HG03457 (cell line): ENCODE measurements at regions not wholly inside any gene's neighbourhood (a gene's known extent, or its start where the extent isn't known, plus 50 kb on each side); places are given as distances from the start of the nearest gene placed in this dataset.
"Not testable (repeated sequence)": the region's sequence is repeated elsewhere in the genome, so short reads cannot be mapped to it uniquely, and the experiment has no call there.

Source experiments
- ATAC-seq: cut with Tn5 transposase; IDR thresholded peaks from one replicate; pipeline ENCODE4 v1.9.1; 2021; ENCODE audit warnings: moderate number of reproducible peaks; ENCODE audit not compliant: unreplicated experiment

DNA sequence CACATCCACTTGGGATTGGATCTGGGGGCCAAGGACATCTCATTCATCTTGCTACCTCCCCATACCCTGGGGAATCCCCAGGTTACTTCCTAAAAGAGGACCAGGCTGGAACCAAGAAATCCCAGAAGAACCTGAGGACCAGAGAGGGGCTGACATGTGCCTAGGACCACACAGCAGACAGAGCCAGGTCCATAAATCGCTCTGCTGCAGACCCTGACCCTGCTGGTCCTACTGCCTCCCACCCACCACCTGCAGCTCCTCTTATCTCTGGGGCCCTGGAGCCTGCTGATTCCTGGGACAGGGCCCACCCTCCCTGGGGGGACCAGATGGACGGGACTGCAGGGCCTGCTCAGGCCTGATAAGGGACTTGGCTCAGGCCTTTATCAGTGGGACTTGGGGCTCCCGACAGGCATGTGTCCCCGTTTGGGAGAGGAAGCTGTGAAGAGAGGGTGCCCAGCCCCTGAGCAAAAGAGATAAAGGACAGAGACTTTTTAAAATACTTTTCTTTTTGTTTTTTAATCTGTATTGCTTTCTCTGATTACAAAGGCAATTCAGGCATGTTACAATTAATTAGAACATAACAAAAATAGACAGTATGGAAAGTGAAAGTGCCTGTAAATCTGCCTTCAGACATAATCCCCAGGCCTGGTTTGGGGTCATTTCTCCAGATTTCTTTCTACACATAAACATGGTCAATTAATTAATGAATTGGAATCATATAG is 101.3 kb upstream of the LARP1 start:
- no peak for ATAC-seq

- ATAC-seq = no peak
Measured at GRCh38 chr5:154653418-154653763, 101.8 kb upstream of the LARP1 start.

- no peak for ATAC-seq
Measured at GRCh38 chr5:154652746-154653417, 102.3 kb upstream of the LARP1 start.

- ATAC-seq = not testable (repeated sequence)
Measured at GRCh38 chr5:154651795-154652194, 103.4 kb upstream of the LARP1 start.

GRCh38 chr5:154648706-154649105 is 106.5 kb upstream of the LARP1 start:
- no peak for ATAC-seq

- no peak for ATAC-seq
Measured at GRCh38 chr5:154648229-154648628, 106.9 kb upstream of the LARP1 start.

- ATAC-seq = no peak
Measured at GRCh38 chr5:154647761-154648145, 107.4 kb upstream of the LARP1 start.

GRCh38 chr5:154647114-154647760 is 107.9 kb upstream of the LARP1 start:
- no peak for ATAC-seq

GRCh38 chr5:154646745-154647113 is 108.4 kb upstream of the LARP1 start:
- no peak for ATAC-seq

DNA sequence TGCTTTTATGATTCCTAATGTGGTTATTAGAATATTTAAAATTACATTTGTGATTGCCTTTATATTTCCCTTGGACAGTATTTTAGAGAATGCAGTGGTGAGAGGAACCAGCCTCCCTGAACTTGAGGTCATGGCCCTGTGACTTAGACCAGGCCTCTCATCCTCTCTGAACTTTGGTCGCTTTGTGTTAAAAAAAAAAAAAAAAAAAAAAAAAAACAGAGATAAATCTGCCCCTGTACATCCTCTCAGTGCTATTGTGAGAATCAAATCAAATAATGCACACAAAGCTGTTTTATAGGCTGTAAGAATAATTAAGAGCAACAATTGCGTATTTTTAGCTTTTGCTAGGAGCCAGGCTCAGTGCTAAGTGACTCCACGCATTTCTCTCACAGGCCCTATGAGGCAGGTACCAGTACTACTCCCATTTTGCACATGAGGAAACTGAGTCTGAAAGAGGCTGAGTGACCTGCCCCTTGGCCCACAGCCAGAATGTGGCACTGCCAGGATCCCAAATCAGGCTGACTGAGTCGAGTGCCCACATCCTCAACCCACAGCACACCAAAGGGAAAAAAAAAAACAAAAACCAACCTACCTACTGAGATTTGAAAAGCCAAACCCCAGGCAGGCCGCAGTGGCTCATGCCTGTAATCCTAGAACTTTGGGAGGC is 110.3 kb upstream of the LARP1 start:
- ATAC-seq = no peak

- ATAC-seq = no peak
Measured at GRCh38 chr5:154642499-154643245, 112.5 kb upstream of the LARP1 start.

DNA sequence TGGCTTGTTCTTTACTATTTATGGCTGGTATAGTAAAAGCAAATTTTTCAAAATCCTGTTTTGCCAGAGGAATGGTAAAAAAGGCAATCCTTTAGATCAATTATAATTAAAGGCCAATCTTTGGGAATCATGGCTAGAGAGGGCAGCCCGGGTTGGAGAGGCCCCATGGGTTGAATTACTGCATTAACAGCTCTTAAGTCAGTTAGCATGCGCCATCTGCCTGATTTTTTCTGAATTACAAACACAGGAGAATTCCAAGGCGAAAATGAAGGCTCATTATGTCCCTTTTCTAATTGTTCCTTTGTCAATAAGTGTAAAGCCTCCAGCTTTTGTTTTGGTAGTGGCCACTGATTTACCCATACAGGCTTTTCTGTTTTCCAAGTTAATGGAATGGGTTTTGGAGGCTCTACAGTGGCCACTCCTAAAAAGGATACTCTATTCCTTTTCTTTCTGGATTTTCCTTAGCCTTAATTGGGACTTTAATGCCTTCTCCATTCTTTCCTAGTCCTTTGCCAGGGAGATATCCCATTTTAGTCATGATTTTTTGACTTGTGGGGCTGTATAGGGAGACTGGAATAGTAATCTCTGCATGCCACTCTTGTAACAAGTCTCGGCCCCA is 114.9 kb upstream of the LARP1 start:
- ATAC-seq = not testable (repeated sequence)

GRCh38 chr5:154636786-154637185 is 118.4 kb upstream of the LARP1 start:
- not testable (repeated sequence) for ATAC-seq

DNA sequence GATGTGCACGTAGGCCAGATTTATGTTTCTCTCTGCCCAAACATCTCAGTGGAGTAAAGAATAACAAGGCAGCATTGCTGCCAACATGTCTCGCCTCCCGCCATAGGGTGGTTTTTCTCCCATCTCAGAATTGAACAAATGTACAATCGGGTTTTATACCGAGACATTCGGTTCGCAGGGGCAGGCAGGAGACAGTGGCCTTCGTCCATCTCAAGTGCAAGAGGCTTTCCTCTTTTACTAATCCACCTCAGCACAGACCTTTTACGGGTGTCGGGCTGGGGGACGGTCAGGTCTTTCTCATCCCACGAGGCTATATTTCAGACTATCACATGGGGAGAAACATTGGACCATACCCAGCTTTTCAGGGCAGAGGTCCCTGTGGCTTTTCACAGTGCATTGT is 118.9 kb upstream of the LARP1 start:
- ATAC-seq = not testable (repeated sequence)

DNA sequence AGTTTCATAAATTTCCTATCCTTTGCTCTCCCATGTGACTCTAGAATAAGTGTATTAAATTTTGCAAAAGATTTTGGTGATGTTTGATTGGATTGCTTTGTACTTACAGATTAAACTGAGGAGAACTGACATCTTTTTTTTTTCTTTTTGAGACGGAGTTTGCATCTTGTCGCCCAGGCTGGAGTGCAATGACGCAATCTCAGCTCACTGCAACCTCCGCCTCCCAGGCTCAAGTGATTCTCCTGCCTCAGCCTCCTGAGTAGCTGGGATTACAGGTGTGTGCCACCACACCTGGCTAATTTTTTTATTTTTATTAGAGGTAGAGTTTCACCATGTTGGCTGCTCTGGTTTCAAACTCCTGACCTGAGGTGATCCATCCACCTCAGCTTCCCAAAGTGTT is 121.4 kb upstream of the LARP1 start:
- not testable (repeated sequence) for ATAC-seq

DNA sequence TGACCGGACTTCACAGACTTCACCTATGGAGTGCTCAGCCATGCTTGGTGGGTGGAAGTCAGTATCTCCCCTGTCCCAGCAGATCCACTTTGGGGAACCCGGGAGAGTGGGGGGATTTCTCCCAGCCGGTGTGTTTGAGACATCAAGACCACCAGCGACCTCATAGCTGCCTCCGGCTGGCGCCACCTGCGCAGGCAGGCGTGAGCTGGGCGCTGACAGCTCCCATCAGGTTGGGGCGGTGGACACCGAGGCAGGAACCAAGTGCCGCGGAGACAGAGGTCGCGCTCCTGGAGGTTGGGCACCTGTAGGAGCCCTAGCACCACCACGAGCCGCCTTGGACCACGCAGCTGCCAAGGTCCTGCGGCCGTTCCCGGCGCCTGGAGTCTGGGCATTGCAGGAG is 124.0 kb upstream of the LARP1 start:
- no peak for ATAC-seq

- no peak for ATAC-seq
Measured at GRCh38 chr5:154630410-154630809, 124.8 kb upstream of the LARP1 start.

- no peak for ATAC-seq
Measured at GRCh38 chr5:154628685-154629084, 126.5 kb upstream of the LARP1 start.

GRCh38 chr5:154627698-154628678 is 127.2 kb upstream of the LARP1 start:
- ATAC-seq = no peak
